DMS53 treated with DMSO at 0.1 percent for 48 hours (cell line): ENCODE measurements at regions not wholly inside any gene's neighbourhood (a gene's known extent, or its start where the extent isn't known, plus 50 kb on each side); places are given as distances from the start of the nearest gene placed in this dataset.

Experiments
- DNase-seq: peaks from one replicate; lab custom pipeline; 2025; ENCODE audit not compliant: unreplicated experiment; lab: John Stamatoyannopoulos, UW

- DNase-seq: no peak
Observed at GRCh38 chr14:47763188-47763854, 87.9 kb upstream of the MDGA2 start.

- DNase-seq: no peak
Observed at GRCh38 chr14:47746986-47747385, 71.6 kb upstream of the MDGA2 start.

- no peak for DNase-seq
Observed at GRCh38 chr14:47744155-47744554, 68.8 kb upstream of the MDGA2 start.

- DNase-seq: no peak
Observed at GRCh38 chr14:47739541-47739940, 64.1 kb upstream of the MDGA2 start.

GRCh38 chr14:47730296-47730695, 54.9 kb upstream of the MDGA2 start:
- no peak for DNase-seq
